CD1c-positive myeloid dendritic cell (primary cell): ENCODE measurements at regions not wholly inside any gene's neighbourhood (a gene's known extent, or its start where the extent isn't known, plus 50 kb on each side); places are given as distances from the start of the nearest gene placed in this dataset.

Experiments
- DNase-seq: peaks from one replicate; pipeline ENCODE4 v3.0.0-alpha.2; 2016; ENCODE audit errors: extremely low spot score

DNA sequence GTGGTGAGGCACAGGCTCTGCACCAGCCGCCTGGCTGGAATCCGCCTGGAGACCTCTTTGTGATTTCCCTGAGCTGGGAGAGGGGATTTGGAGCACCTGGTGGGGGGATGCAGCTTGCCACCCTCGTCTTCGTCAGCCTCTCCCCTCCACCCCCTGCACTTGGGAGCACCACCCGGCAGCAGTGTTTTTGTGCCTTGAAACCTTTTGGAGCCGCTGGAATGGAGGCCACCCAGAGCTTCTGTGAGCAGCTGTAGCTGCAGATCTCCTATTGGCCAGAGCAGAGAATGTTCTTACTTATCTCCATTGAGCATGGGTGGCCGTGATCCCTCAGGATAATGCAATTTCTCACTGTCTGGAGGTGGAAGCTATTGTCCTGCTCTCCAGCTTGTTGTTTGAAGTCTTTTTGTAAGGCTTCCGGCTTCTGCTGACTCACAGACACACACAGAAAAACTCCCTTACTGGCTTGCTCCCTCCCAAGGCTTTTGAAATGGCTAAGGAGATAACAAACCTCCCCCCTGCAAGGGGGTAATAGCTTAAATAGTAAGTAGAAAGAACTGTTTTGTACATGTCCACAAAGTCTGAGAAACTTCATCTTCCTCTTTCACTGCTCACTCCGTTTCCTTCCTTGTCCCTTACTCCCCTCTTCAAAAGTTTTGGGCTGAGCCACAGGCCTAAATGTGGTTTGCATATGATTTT lies 271.2 kb downstream of the PRL start:
- peak; percentile 7 for DNase-seq

DNA sequence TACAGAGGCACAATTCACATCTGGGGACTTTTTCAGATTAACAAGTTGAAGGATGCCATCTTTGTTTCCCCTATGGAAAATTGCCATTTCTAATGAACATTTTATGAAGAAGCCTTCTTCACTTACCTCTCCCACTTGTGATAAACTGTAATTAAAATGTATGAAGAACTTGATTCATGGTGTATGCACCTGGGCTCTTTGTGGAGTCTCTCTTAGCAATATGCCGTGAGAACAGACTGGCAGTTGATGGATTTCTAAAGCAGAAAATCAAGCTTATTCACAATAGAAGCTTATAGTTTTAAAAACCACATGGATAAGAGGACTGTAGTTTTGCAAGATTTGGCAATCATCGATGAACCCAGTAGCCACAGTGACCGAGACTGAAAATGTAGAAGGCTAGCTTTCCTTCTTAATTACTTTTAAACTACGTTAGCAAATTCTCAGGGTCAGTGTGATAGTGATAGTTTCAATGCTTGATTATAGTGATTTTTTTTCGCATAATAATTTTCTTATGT lies 270.6 kb downstream of the PRL start:
- DNase-seq, result no peak

DNA sequence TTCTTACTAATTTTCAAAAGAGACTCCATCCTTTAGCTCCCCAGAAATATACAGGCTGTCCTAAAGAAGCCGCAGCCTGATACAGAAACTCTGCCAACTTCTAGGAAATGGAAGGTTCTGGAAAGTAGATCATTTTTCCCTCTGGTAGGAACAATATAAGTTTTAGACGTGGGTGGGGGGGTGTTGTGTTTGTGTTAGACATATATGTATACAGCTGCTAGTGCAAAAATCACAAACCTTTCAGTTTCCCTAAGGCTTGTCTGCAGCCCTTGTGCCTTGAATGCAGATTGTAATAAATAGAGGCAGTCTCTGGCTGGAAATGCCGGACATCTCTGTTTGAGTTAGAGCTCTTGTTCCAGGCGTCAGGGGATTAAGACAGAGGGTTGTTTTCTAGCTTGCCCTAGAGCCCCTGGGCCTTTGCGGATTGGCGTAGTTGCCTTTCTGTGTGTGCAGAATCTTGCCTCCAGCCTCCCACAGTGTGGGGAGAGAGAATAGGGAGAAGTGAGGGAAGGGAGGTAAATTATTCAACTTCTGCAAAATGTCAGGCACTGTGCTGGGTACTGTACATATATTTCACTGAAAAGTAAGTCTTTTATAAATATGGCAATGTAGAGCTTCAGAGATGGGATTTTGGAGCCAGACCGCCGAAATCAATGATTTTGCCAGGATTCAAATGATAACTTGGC lies 269.7 kb downstream of the PRL start:
- no peak for DNase-seq

DNA sequence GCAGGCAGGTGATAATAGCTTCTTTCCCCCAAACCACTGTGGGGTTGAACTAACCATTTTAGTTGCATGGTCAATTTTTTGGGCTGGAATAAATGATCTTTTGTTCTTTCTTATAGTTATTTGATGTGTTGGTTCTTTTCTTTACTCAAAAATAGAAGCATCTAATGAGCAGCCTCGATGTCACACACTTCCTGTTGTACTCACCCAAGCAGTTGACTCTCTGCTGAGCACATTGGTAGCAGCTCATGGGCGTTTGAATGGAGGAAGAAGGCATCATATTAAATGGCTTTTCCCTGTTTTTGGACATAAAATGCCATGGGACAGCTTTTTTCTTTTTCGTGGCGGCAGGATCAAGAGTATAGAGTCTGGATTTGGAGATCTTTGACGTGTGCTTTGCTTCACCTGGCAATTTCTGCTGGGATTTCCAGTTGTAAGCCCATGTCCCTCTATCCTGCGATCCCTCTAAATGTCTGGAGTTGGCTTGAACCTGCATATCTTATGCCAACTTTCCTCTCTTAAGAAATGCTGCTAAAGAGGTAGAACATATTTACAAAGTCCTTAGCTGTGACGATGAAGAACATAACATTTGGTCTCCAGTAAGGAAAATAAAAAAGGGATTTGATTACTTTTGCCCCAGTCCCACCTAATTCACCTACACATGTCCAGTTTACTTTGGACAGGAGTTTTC lies 268.3 kb downstream of the PRL start:
- no peak for DNase-seq

DNA sequence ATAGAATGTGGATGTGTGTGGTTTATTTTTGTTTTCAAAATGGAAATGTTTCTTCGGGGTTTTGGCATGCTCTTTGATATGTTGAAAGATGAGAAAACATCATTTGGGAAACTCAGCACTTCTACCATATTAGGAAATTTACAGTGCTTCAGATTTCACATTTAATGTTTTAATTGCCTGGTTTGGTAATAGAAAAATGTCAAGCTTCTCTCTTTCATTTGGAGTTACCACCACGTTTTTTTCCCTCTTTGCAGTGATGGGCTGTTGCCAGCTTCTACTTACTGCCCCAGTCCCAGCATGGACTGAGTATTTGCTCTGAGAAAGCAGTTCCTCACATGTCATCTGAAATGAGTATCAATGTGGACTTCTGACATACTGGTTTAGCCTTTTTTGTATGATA lies 267.7 kb downstream of the PRL start:
- no peak for DNase-seq

DNA sequence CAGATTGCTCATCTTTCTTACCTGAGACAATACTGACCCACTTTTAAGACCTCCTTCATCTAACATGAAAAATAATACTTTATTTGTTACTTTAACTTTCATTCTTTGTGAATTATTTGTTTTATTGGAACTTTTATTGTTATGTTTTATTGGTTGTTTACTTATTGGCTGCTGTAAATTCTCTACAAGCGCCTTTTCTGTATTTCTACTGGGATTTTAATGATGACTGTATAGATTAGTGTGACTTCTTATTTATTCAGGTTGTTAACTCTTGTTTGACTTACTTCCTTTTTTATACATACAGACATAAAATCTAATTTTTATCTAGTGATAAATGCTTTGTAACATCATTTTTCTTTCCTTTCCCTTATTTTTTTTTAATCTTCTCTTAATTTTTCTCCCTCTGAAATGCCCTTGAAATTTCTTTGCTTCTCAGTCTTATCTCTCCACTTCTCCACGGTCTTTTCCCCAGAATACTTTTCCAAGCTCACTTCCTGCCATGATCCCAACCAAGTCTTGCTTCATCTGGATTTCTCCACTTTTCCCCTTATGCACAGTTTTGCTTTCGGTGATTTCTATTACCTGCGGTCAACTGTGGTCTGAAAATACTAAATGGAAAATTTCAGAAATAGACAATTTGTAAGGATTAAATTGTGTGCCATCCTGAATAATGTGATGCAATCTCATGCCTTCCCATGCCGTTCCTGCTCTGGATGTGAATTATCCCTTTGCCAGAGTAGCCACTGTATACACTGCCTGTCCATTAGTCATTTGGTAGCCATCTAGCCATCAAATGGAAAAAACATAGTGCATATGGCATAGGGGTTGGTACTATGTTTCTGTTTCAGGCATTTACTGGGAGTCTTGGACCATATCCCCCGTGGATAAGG lies 265.9 kb downstream of the PRL start:
- DNase-seq, result no peak

DNA sequence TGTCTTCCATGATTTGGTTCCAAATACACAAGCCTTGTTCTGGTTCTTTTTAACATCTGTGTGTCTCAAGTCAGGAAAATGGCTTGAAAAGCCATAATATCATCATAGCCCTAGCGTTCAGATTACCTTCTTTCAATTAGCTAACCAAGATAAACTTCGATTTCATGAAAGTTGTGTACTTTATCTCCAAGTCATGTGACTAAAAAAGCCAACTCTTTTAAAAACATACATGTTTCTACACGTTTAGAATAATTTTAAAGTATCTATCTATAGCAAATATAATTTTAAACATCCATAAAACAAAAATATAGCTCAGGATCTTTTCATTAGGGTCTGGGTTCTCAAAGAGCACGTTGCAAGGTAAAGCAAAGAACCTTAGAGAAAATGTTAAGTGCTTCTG lies 261.1 kb downstream of the PRL start:
- DNase-seq, result no peak

DNA sequence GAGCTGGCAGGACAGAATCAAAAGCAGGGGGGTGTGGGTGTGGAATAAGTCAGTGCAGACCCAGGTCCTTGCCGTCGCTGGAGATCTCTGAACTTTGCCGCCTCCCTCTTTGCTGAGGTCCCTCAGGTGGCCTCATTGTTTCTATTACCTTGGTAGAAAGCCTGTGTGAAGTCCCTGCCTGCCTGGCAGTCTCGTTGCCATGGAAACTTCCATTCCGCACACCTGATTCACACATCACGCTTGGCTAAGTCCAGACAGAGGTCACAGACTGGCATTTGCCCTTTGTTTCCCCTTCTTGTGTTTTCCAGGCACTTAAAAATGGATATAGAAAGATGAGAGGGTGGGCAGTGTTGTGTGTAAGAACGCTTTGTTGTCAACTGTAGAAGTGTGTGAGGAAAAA lies 260.6 kb downstream of the PRL start:
- no peak for DNase-seq

DNA sequence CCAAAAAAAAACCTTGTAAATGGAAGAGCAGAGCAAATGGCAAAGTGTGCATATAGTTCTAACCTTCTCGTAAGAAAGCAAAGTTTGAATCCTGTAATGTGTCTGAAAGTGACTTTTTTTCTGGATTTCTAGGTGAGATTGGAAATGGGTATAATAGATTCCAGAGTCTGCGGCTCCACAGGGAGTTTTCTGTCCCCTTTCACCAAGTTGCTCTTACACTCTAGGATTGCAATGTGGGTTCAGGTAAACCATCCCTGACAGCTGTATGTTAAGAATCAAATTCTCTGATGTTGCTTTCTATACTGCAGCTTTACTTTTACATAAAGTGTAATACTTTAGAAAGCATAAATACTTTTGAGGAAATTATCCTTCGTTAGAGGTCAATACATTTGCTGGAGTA lies 260.1 kb downstream of the PRL start:
- DNase-seq, result no peak

DNA sequence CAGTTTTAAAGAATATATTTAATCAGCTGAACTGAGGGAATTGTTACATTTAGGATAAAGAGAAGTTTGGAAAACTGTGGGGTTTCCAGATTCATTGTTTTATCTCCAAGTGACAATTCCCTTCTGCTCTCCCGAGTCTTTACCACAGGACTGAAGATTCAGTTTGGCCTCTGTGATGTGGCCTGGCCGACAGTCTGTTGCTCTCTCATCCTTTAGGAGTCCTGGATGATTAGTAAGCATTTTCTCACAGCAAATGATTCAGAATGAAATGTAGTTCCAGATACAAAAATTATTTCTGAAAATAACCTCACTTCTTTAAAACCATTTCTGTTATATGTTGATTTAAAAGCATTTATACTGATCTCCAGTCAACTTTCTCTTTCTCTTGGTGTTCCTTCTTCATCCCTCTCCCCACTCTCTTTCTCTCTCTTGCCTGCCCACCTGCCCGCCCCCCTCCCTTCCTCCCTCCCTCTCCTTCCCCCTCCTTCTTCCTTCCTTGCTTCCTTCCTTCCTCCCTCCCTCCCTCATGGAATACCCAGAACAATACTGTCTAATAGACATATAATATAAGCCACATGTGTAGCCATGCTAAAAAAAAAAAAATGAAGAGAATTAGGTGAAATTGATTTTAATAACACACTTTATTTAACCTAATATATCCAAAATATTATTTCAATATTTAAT lies 254.9 kb downstream of the PRL start:
- DNase-seq, result no peak

DNA sequence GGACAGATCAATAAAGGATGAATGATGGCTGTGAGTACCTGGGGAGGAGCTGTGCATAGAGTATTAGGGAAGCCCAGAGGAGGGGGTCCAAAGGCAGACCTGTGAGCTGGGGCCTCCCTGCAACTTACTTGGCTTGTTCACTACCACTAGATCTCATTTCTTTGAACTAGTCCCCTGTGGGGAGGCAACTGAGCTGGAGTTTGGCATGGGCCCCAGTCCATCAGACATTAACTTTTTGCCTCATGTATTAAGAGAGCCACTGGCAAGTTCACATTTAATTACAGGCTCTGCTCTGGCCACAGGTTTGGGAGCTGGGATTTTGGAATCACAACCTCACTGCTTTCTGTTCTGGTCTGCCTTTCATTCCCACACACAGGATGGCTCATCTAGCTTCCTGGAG lies 254.1 kb downstream of the PRL start:
- DNase-seq, result no peak

DNA sequence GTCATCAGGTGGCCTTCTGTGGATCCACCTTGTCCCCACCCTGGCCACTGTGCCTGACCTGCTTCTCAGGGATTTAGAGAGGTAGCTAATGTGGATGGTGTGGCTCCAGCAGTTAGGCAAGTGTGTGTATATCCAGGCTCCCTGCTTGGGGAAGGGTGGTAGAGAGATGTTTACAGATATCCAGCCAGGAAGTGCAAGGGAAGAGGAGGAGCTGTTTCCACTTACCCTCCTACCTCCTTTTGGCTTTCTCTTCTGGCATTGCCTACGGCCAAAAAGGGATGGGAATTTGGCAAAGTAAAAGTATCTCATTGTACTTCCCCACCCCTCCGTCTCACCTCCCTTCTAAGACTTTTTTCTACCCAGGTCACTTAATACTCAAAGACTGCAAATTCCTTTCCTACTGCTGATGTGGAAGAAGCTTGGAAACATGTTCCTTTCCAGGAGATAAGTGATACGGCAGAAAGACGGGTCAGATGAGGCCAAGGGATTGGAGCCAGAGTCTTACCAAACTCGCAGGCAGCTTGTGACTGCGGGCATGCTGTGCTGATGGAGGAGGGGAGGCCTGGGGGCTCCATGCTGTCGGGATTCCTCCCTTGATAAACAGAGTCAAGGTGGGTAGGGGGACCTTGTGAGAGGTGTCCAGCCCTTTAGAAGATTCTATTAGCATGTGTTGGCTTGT lies 253.4 kb downstream of the PRL start:
- no peak for DNase-seq

DNA sequence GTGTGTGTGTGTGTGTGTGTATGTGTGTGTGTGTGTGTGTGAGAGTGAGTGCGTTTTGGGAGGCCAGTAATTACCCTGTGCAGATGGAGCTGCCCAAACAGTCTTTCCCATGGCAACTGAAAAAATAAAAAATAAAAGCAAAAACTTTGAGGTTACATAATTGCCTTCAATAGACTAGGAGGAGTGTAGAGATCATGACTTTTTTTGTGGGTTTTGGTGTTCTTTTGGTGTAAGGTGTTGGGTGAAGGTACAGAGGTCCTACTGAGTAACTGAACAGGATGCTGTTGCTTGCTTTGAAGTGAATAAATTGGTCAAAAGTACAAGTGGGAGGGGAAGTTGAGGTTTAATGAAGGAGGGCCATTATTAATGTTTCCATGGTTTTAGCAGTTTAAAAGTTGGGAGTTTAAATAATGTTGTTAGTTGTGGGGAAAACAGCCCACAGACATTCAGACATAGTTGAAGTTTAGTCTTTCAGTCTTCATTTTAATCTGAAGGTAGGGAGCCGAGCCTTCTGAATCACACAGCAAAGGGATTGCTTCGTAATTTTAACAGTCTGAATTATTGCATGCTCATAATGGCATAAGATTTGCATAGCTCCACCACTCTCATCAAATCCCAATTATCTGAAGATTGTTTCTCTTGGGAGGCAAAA lies 251.4 kb downstream of the PRL start:
- no peak for DNase-seq

DNA sequence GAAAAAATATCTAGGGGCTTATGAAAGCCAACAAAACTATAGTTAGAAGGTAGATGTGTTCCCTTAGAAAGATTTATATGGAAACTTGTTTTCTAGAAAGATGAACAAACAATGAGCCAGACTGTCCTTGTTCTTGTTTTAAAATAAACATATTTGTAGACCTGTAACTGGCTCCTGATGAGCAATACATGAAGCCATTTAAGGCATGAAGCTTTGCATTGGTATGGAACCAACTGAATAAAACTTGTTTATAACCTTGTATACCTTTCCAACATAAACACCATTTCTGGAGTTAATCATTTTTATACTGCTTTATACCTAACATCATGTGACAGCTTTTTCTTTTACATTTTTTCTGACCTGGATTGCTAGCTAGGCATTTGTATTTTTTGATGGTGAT lies 247.8 kb downstream of the PRL start:
- DNase-seq, result no peak

DNA sequence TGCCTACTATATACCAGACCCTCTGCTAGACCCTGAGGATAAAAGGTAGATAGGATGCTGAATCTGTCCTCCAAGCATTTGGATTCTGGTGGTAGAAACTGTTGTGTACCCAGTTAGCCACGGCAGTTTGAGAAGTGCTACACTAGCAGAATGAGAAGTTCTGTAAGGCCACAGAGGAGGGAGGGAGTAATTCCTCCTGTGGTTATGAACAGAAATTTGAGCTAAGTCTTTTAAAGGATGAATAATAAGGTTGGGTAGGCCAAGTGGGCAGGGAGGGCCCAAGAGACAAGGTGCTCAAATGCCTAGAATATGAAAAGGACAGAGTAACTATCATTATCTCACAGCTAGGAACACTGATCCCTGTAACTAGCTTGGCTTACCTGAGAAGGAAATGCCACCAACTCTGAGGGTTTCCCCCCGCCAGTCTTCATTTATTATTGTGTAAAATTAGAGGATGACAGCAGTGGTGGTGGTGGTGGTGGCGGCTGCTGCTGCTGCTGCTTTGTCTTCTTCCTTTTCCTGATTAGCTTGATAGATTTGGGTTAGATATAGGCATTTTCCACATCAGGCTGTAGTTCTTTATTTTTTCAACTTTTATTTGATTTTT lies 243.3 kb downstream of the PRL start:
- DNase-seq, result no peak

DNA sequence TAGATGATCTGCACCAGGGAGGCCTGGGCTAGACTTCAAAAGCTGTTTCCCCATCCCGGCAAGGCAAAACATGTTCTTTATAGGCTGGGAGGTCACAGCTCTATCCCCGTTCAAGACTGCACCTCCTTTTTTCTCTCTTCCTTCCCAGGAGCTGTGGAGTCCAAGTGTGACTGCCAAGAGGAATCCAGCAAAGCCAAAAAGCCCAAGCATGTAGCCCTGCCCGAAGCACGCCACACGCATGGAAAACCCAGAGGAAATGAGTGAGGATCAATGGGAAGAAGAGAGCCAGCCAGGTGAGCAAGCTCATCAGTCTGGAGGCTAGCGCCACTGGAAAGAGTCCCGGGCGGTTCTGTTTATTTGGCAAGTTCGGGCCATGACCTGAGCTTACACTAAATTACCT lies 240.4 kb downstream of the PRL start:
- no peak for DNase-seq

DNA sequence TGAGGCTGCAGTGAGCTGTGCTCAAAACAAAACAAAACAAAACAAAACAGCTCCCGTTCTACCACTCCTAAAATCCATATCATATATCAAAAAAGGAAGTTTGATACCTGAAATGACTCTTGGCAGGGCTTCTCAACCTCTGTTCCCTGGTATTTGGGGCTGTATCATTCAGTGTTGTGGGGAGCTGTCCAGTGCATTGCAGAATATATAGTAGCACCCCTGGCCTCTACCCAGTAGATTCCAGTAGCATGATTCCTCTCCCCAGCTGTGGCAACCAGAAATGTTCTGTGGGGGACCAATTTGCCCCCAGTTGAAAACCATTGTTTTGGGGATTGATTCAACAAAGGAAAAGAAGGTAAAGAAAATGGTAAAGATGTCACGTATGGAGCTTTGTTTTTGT lies 238.9 kb downstream of the PRL start:
- no peak for DNase-seq

DNA sequence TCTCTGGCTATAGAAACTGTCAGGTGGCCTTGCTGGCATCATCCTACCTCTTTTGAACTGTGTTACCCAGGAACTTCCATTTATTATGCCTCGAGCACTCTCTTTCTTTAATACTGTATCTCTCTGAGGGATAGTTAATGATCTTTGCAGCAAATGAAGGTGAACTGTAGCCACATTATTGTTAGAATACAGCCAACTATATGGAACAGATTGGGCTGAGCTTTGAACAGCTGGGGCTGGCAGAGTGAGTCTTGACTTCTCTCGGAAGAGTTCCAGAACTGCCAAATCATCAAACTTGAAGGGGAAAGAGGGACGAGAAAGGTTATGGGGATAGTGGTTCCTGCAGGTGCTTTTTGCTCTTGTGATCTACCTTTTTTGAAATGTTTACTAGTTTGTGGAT lies 237.7 kb downstream of the PRL start:
- no peak for DNase-seq

DNA sequence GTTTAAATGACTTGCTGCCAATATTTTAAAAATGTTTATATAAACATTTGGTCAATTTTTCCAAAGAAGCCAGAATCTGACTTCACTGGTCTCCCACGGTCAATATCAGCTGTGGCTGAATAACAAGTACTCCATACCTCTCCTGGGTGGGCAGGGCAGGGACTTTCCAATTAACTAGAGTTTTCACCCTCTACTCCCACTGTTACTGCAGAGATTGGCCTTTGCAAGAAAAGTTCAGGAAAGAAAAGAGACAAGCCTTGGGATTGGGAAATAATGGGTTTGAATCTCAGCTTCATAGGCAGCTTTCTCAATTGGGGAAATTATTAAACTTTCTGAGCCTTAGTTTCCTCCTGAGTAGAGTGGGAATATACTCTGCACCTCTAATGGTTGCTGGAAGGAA lies 236.9 kb downstream of the PRL start:
- DNase-seq, result no peak
